H1 (cell line): ENCODE measurements at regions not wholly inside any gene's neighbourhood (a gene's known extent, or its start where the extent isn't known, plus 50 kb on each side); places are given as distances from the start of the nearest gene placed in this dataset.

Experiments
- ASH2L ChIP-seq: fragments of 200-600, 300-600 bp; sonication (generic); IDR thresholded peaks from one replicate; pipeline ENCODE4 v1.7.1; 2017; ENCODE audit warnings: low read length
- CBX5 ChIP-seq: fragments of 300-800, 300-1000 bp; sonication (generic); IDR thresholded peaks from 2 replicates; pipeline ENCODE4 v1.7.1; 2016; ENCODE audit warnings: antibody characterized with exemption, low read length, low read depth
- CEBPB ChIP-seq: IDR thresholded peaks from 2 replicates; pipeline ENCODE4 v1.6.1; 2012; ENCODE audit warnings: low read depth, low read length
- EZH2 ChIP-seq: fragments of 200-600 bp; sonication (generic); IDR thresholded peaks from 2 replicates; pipeline ENCODE4 v1.7.1; 2012; ENCODE audit warnings: low read depth, mild to moderate bottlenecking, moderate library complexity, low read length, inconsistent platforms; ENCODE audit not compliant: severe bottlenecking
- GABPA ChIP-seq: IDR thresholded peaks from 2 replicates; pipeline ENCODE4 v1.6.1; 2011; ENCODE audit warnings: mild to moderate bottlenecking, low read length, moderate library complexity, borderline replicate concordance; ENCODE audit not compliant: insufficient read depth
- JUND ChIP-seq: IDR thresholded peaks from 2 replicates; pipeline ENCODE4 v1.6.1; 2011; ENCODE audit warnings: mild to moderate bottlenecking, improper control_type of control experiment, low read length
- NRF1 ChIP-seq: IDR thresholded peaks from 2 replicates; pipeline ENCODE4 v1.6.1; 2011; ENCODE audit warnings: mild to moderate bottlenecking, low read depth, low read length, improper control_type of control experiment
- POLR2A ChIP-seq, 2 experiments: IDR thresholded peaks; 1 replicate in 1 of 2; 2 replicates in 1 of 2; pipeline ENCODE4 v1.6.1; 2011; ENCODE audit warnings: low read depth in 2 of 2, low read length in 2 of 2, mild to moderate bottlenecking in 2 of 2; ENCODE audit errors: control extremely low read depth in 1 of 2
- POLR2AphosphoS5 ChIP-seq: IDR thresholded peaks from 2 replicates; pipeline ENCODE4 v1.6.1; 2011; ENCODE audit warnings: low read depth, low read length
- YY1 ChIP-seq: IDR thresholded peaks from 2 replicates; pipeline ENCODE4 v1.6.1; 2011; ENCODE audit warnings: low read depth, mild to moderate bottlenecking, low read length
- ZNF274 ChIP-seq: IDR thresholded peaks from 2 replicates; pipeline ENCODE4 v1.7.0; 2012; ENCODE audit warnings: low read length, borderline replicate concordance; ENCODE audit errors: extremely low read depth
- TF ChIP-seq, protein P1 (sequence below), 3 experiments: IDR thresholded peaks; 1 replicate in 2 of 3; 2 replicates in 1 of 3; pipeline versions ENCODE4 v1.5.1 to v1.6.1; 2011; ENCODE audit warnings: low read length in 3 of 3, mild to moderate bottlenecking in 3 of 3, inconsistent platforms in 2 of 3, low read depth in 1 of 3, moderate library complexity in 1 of 3; ENCODE audit not compliant: insufficient read depth in 1 of 3; ENCODE audit errors: control extremely low read depth in 1 of 3
- TF ChIP-seq, protein P2 (sequence below): IDR thresholded peaks from 2 replicates; pipeline ENCODE4 v1.6.1; 2012; ENCODE audit warnings: inconsistent platforms

DNA sequence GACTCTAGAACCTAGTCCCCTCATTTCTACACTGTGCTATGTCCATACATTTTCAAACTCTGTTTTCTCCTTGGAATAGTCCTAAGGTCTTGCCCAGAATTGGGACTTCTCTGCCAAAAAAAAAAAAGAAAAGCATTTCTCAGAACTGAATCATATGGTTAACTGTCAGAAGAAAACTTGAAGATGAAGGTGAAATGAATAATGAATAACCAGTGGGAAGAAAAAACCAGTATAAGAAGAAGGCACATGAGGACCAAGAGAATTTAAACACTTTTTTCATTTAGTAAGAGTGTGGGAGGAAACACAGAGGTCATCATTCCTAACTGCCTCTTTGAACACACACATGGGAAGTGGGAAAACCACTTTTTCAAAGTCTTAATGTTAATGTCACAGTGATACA lies 197.7 kb downstream of the PRELID2 start:
- TF ChIP-seq ZNF274 = no peak
- TF ChIP-seq, protein P1, sequence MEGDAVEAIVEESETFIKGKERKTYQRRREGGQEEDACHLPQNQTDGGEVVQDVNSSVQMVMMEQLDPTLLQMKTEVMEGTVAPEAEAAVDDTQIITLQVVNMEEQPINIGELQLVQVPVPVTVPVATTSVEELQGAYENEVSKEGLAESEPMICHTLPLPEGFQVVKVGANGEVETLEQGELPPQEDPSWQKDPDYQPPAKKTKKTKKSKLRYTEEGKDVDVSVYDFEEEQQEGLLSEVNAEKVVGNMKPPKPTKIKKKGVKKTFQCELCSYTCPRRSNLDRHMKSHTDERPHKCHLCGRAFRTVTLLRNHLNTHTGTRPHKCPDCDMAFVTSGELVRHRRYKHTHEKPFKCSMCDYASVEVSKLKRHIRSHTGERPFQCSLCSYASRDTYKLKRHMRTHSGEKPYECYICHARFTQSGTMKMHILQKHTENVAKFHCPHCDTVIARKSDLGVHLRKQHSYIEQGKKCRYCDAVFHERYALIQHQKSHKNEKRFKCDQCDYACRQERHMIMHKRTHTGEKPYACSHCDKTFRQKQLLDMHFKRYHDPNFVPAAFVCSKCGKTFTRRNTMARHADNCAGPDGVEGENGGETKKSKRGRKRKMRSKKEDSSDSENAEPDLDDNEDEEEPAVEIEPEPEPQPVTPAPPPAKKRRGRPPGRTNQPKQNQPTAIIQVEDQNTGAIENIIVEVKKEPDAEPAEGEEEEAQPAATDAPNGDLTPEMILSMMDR (IDR thresholded peaks at IDR 0.05; ENCODE audit: control extremely low read depth in 1 of 3, insufficient read depth in 1 of 3, low read depth in 1 of 3, low read length in 3 of 3) = no peak
- no peak for TF ChIP-seq POLR2AphosphoS5
- no peak for TF ChIP-seq EZH2
- TF ChIP-seq CEBPB = no peak
- no peak for TF ChIP-seq CBX5
- no peak for TF ChIP-seq POLR2A (IDR thresholded peaks at IDR 0.05; ENCODE audit: control extremely low read depth in 1 of 2, low read depth in 2 of 2, low read length in 2 of 2)
- TF ChIP-seq ASH2L = no peak
- TF ChIP-seq GABPA = no peak
- TF ChIP-seq NRF1 = no peak
- TF ChIP-seq YY1 = no peak
- TF ChIP-seq, protein P2, sequence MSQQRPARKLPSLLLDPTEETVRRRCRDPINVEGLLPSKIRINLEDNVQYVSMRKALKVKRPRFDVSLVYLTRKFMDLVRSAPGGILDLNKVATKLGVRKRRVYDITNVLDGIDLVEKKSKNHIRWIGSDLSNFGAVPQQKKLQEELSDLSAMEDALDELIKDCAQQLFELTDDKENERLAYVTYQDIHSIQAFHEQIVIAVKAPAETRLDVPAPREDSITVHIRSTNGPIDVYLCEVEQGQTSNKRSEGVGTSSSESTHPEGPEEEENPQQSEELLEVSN = no peak
- TF ChIP-seq JUND = no peak
